HFFc6 (cell line): ENCODE measurements at regions not wholly inside any gene's neighbourhood (a gene's known extent, or its start where the extent isn't known, plus 50 kb on each side); places are given as distances from the start of the nearest gene placed in this dataset.

ENCODE experiments used
- DNase-seq: peaks from one replicate; pipeline ENCODE4 v3.0.0-alpha.2; 2018
- H3K27ac Mint-ChIP-seq: 2 replicates; pipeline ENCODE4 v1.8.0; 2020; ENCODE audit warnings: mild to moderate bottlenecking, mixed read lengths
- H3K27me3 Mint-ChIP-seq: 2 replicates; pipeline ENCODE4 v1.8.0; 2021; ENCODE audit warnings: mild to moderate bottlenecking, moderate library complexity, mixed read lengths; ENCODE audit not compliant: insufficient read depth
- H3K36me3 Mint-ChIP-seq: 2 replicates; pipeline ENCODE4 v1.8.0; 2021; ENCODE audit warnings: low read depth, mixed read lengths
- H3K4me1 Mint-ChIP-seq: 2 replicates; pipeline ENCODE4 v1.8.0; 2020; ENCODE audit warnings: low read depth, mixed read lengths
- H3K4me3 Mint-ChIP-seq: 2 replicates; pipeline ENCODE4 v1.8.0; 2020; ENCODE audit warnings: mild to moderate bottlenecking, moderate library complexity, mixed read lengths
- H3K9me3 Mint-ChIP-seq: 2 replicates; pipeline ENCODE4 v1.8.0; 2020; ENCODE audit warnings: mild to moderate bottlenecking, mixed read lengths
- CTCF ChIP-seq: fragments of 200-600 bp; sonication (generic); IDR thresholded peaks from 2 replicates; pipeline ENCODE4 v1.5.0; 2021; ENCODE audit warnings: antibody characterized with exemption, mild to moderate bottlenecking

- peaks cover 2% of the 10 kb centered on the region; the same call in 1 of the 2 replicates for H3K27me3 Mint-ChIP-seq
- no peak for DNase-seq
- no peak overlapping the region for H3K4me3 Mint-ChIP-seq
- peaks cover 8% of the 10 kb centered on the region; the same call in 1 of the 2 replicates for H3K4me1 Mint-ChIP-seq
- H3K36me3 Mint-ChIP-seq: no peaks in the 10 kb centered on the region
- TF ChIP-seq CTCF: no peak
- H3K9me3 Mint-ChIP-seq: peaks cover 11% of the 10 kb centered on the region
- no peak overlapping the region for H3K27ac Mint-ChIP-seq
Measured at GRCh38 chr10:124143721-124144120, 50.3 kb upstream of the CHST15 start.
